GM12878 (cell line): ENCODE measurements at regions not wholly inside any gene's neighbourhood (a gene's known extent, or its start where the extent isn't known, plus 50 kb on each side); places are given as distances from the start of the nearest gene placed in this dataset.

ENCODE experiments used
- ATAC-seq: fragments of 200-7000 bp; cut with Tn5 transposase; 3 replicates; pipeline ENCODE4 v1.9.1; 2020; ENCODE audit warnings: mild to moderate bottlenecking, moderate library complexity
- BruUV-seq: library from RNA; stranded (reverse); fragments of 400-500 nt; replicated peaks from 2 replicates; lab custom pipeline; 2021; lab: Mats Ljungman, UMichigan
- CTCF ChIA-PET: fragments of 300-600 bp; sonication (Branson Sonifier 250); formaldehyde crosslinking; extraction: SDS; loops from one replicate; lab custom pipeline; 2021; ENCODE audit warnings: inconsistent platforms; lab: Yijun Ruan, JAX
- POLR2A ChIA-PET: fragments of 350-600 bp; formaldehyde crosslinking; extraction: SDS; loops from one replicate; lab custom pipeline; 2021; ENCODE audit warnings: inconsistent platforms; lab: Charles Lee
- RAD21 ChIA-PET: fragments of 300-600 bp; sonication (Branson Sonifier 250); formaldehyde crosslinking; loops from one replicate; lab custom pipeline; 2023; ENCODE audit warnings: antibody characterized with exemption; ENCODE audit not compliant: unreplicated experiment; lab: Charles Lee
- SMC1A ChIA-PET: fragments of 300-600 bp; sonication (Branson Sonifier 250); formaldehyde crosslinking; loops from one replicate; lab custom pipeline; 2023; ENCODE audit not compliant: unreplicated experiment, uncharacterized antibody; lab: Charles Lee
- DNase-seq: peaks from one replicate; pipeline ENCODE4 v3.0.0-alpha.2; 2011; ENCODE audit warnings: low read depth, low spot score
- FAIRE-seq: peaks from 3 replicates; lab custom pipeline; 2011; peaks lifted over from hg19 to GRCh38; lab: Jason Lieb, UNC
- H2AFZ ChIP-seq: 2 replicates; pipeline ENCODE4 v1.6.0; 2011; ENCODE audit warnings: low read depth, low read length, control low read depth; ENCODE audit not compliant: control insufficient read depth
- H3K27ac ChIP-seq: 2 replicates; pipeline ENCODE4 v1.5.1; 2011; ENCODE audit warnings: control low read depth; ENCODE audit not compliant: control insufficient read depth, insufficient read depth
- H3K27me3 ChIP-seq, 2 experiments: replicated peaks in 1 of 2; 2 replicates each; pipeline versions ENCODE4 v1.6.0 to v1.6.1; 2011; ENCODE audit warnings: low read length in 1 of 2; ENCODE audit not compliant: control insufficient read depth in 2 of 2, insufficient read depth in 2 of 2
- H3K36me3 ChIP-seq, 2 experiments: 2 replicates each; pipeline ENCODE4 v1.5.1; 2011; ENCODE audit warnings: low read length in 1 of 2; ENCODE audit not compliant: control insufficient read depth in 2 of 2, insufficient read depth in 2 of 2
- H3K4me1 ChIP-seq: 2 replicates; pipeline ENCODE4 v1.6.1; 2011; ENCODE audit warnings: mild to moderate bottlenecking, low read length, moderate library complexity, mixed read lengths; ENCODE audit not compliant: control insufficient read depth, insufficient read depth
- H3K4me2 ChIP-seq: 2 replicates; pipeline ENCODE4 v1.6.0; 2011; ENCODE audit warnings: control low read depth; ENCODE audit not compliant: control insufficient read depth, insufficient read depth
- H3K4me3 ChIP-seq: fragments of 200-600 bp; sonication (generic); 2 replicates; pipeline ENCODE4 v1.5.1; 2016
- H3K79me2 ChIP-seq: 2 replicates; pipeline ENCODE4 v1.6.0; 2011; ENCODE audit warnings: low read length; ENCODE audit not compliant: control insufficient read depth, insufficient read depth
- H3K9ac ChIP-seq: 2 replicates; pipeline ENCODE4 v1.8.0; 2011; ENCODE audit warnings: low read length, control low read depth, mixed read lengths; ENCODE audit not compliant: control insufficient read depth, insufficient read depth
- H3K9me3 ChIP-seq: replicated peaks from 3 replicates; pipeline ENCODE4 v1.5.1; 2011; ENCODE audit warnings: mild to moderate bottlenecking, low read length; ENCODE audit not compliant: control insufficient read depth, insufficient read depth
- H4K20me1 ChIP-seq: 2 replicates; pipeline ENCODE4 v1.6.0; 2011; ENCODE audit not compliant: control insufficient read depth, insufficient read depth
- BACH1 ChIP-seq: fragments of 450-650 bp; IDR thresholded peaks from 2 replicates; pipeline ENCODE4 v1.6.1; 2017; ENCODE audit warnings: mild to moderate bottlenecking, borderline replicate concordance
- BCLAF1 ChIP-seq: fragments of 450-650 bp; IDR thresholded peaks from 2 replicates; pipeline ENCODE4 v1.6.1; 2017; ENCODE audit warnings: antibody characterized with exemption, mild to moderate bottlenecking, moderate library complexity
- BHLHE40 ChIP-seq, 2 experiments: fragments of 450-650 bp in 1 of 2; IDR thresholded peaks; 2 replicates each; pipeline ENCODE4 v1.6.1; 2011 to 2017; ENCODE audit warnings: low read depth in 2 of 2, borderline replicate concordance in 1 of 2, improper control_type of control experiment in 1 of 2, low read length in 1 of 2, mild to moderate bottlenecking in 1 of 2
- CHD2 ChIP-seq: IDR thresholded peaks from 2 replicates; pipeline ENCODE4 v1.6.1; 2011; ENCODE audit warnings: low read depth, low read length, improper control_type of control experiment, borderline replicate concordance
- ESRRA ChIP-seq: IDR thresholded peaks from 2 replicates; pipeline ENCODE4 v1.6.1; 2012; ENCODE audit warnings: mild to moderate bottlenecking, low read length, improper control_type of control experiment
- MTA3 ChIP-seq: IDR thresholded peaks from 2 replicates; pipeline ENCODE4 v1.6.1; 2012; ENCODE audit warnings: low read length, inconsistent platforms, borderline replicate concordance
- PKNOX1 ChIP-seq: fragments of 450-650 bp; IDR thresholded peaks from 2 replicates; pipeline ENCODE4 v1.6.1; 2016; ENCODE audit warnings: mild to moderate bottlenecking
- SUPT20H ChIP-seq: IDR thresholded peaks from 2 replicates; pipeline ENCODE4 v1.6.1; 2011; ENCODE audit warnings: low read depth, mild to moderate bottlenecking, low read length, moderate library complexity, borderline replicate concordance; ENCODE audit not compliant: control insufficient read depth
- TAF1 ChIP-seq: IDR thresholded peaks from 2 replicates; pipeline ENCODE4 v1.6.1; 2011; ENCODE audit warnings: mild to moderate bottlenecking, low read depth, low read length, borderline replicate concordance
- TARDBP ChIP-seq: IDR thresholded peaks from 2 replicates; pipeline ENCODE4 v1.6.1; 2016; ENCODE audit warnings: borderline replicate concordance
- TBL1XR1 ChIP-seq: IDR thresholded peaks from 2 replicates; pipeline ENCODE4 v1.6.1; 2012; ENCODE audit warnings: low read depth, low read length, improper control_type of control experiment
- ZBTB40 ChIP-seq: fragments of 450-650 bp; IDR thresholded peaks from 2 replicates; pipeline ENCODE4 v1.6.1; 2016; ENCODE audit warnings: mild to moderate bottlenecking, moderate library complexity, borderline replicate concordance
- ZNF622 ChIP-seq: fragments of 450-650 bp; IDR thresholded peaks from 2 replicates; pipeline ENCODE4 v1.6.1; 2017; ENCODE audit warnings: mild to moderate bottlenecking, inconsistent platforms
- WGBS: methylation state at CpG from one replicate; pipeline ENCODE4 v1.1.6; 2016; ENCODE audit warnings: low lambda C conversion rate; ENCODE audit not compliant: insufficient replicate concordance, insufficient coverage; ENCODE audit errors: missing lambda C conversion rate; 5-methylcytosine and 5-hydroxymethylcytosine counted together
- in situ Hi-C: fragments of 300-500 bp; cut with MboI; formaldehyde crosslinking; loops from 9 replicates; pipeline ENCODE4 v1.14.3; 2018; ENCODE audit warnings: mixed read lengths
- intact Hi-C: fragments of 100-400 bp; cut with micrococcal nuclease; formaldehyde crosslinking; loops from one replicate; pipeline ENCODE4 v1.14.2; 2022; ENCODE audit not compliant: unreplicated experiment
- TF ChIP-seq, protein P1 (sequence below): fragments of 450-650 bp; IDR thresholded peaks from 2 replicates; pipeline ENCODE4 v1.6.1; 2017; ENCODE audit warnings: borderline replicate concordance

DNA sequence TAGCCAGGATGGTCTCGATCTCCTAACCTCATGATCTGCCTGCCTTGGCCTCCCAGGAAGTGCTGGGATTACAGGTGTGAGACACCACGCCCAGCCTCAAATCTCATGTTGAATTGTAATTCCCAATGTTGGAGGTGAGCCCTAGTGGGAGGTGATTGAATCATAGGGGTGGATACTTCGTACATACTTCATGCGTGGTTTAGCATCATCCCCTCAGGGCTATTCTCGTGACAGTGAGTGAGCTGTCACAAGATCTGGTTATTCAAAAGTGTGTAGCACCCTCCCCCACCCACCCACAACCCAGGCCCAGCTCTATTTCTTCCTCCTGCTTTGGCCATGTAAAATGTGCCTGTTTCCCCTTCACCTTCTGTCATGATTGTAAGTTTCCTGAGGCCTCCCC, 236.9 kb upstream of the IL12A start:
- Histone ChIP-seq H3K4me1 (no peaks in the 10 kb centered on the region), H4K20me1 (no peaks in the 10 kb centered on the region), H3K79me2 (no peaks in the 10 kb centered on the region), H3K27me3 (no peaks in the 10 kb centered on the region), H3K9ac (no peak overlapping the region), H3K4me2 (no peak overlapping the region), H3K4me3 (no peak overlapping the region), H3K36me3 (no peaks in the 10 kb centered on the region), H2AFZ (no peak overlapping the region), H3K27ac (no peak overlapping the region), H3K9me3 (peaks cover 2% of the 10 kb centered on the region; the same call in 1 of the 3 replicates)
- POLR2A ChIA-PET, result no interaction called here
- DNase-seq (no peak), FAIRE-seq (no peak), ATAC-seq (no peak)
- RAD21 ChIA-PET, result no interaction called here
- WGBS, result 47% methylated on average over 4 of the region's 5 CpGs
- SMC1A ChIA-PET, result no interaction called here
- in situ Hi-C loops, result no loop called here
- CTCF ChIA-PET, result no interaction called here
- intact Hi-C loops, result no loop called here
- BruUV-seq, result no TSS peak
- TF ChIP-seq, protein P1, sequence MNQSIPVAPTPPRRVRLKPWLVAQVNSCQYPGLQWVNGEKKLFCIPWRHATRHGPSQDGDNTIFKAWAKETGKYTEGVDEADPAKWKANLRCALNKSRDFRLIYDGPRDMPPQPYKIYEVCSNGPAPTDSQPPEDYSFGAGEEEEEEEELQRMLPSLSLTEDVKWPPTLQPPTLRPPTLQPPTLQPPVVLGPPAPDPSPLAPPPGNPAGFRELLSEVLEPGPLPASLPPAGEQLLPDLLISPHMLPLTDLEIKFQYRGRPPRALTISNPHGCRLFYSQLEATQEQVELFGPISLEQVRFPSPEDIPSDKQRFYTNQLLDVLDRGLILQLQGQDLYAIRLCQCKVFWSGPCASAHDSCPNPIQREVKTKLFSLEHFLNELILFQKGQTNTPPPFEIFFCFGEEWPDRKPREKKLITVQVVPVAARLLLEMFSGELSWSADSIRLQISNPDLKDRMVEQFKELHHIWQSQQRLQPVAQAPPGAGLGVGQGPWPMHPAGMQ, result no peak
- no peak for TF ChIP-seq PKNOX1
- TF ChIP-seq ZNF622, result no peak
- TF ChIP-seq ZBTB40, result no peak
- no peak for TF ChIP-seq BACH1
- TF ChIP-seq SUPT20H, result no peak
- no peak for TF ChIP-seq CHD2
- no peak for TF ChIP-seq BHLHE40 (IDR thresholded peaks at IDR 0.05; ENCODE audit: borderline replicate concordance in 1 of 2, low read depth in 2 of 2, low read length in 1 of 2)
- TF ChIP-seq MTA3, result no peak
- TF ChIP-seq ESRRA, result no peak
- TF ChIP-seq TAF1, result no peak
- no peak for TF ChIP-seq TARDBP
- TF ChIP-seq BCLAF1, result no peak
- TF ChIP-seq TBL1XR1, result no peak
